Fibroblast of upper back skin (primary cell): ENCODE measurements at regions not wholly inside any gene's neighbourhood (a gene's known extent, or its start where the extent isn't known, plus 50 kb on each side); places are given as distances from the start of the nearest gene placed in this dataset.
A peak's percentile ranks its signal among the peaks of the same experiment; 100 is the strongest.
"Not testable (repeated sequence)": the region's sequence is repeated elsewhere in the genome, so short reads cannot be mapped to it uniquely, and the experiment has no call there.

Experiments
- DNase-seq: peaks from one replicate; pipeline ENCODE4 v3.0.0-alpha.2; 2013

DNA sequence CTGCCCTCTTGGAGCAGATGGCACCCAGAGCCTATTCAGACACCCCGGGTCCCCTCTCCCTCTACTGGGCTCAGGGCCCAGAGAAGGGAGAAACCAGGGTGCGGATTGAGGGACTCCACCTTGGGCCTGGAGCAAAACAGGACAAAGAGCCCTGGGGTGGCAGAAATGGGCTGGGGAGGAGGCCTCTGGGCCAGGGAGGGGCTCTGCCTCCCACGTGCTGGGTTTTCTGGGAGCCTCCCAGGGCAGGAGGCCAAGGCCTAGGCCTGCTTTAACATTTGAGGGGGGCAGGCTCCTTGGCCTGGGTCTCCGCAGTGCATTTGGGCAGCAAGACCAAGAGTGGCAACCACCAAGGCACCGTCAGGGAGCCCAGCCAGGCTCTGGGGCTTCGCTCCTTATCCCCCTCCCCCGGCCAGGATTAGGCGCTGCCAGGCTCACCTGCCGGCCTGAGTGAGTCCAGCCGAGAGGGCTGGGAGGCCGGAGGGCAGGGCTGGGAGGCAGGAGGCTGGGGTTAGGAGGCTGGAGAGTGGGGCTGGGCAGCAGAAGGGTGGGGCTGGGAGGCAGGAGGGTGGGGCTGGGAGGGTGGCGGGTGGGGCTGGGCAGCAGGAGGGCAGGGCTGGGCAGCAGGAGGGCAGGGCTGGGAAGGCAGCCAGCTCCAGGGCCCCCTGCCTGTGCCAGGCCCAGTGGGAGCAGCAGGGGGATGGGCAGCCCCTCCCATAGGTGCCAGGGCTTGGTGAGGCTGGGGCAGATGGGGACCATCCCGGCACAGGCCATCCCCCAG lies 101.8 kb upstream of the EIF5 start:
- no peak for DNase-seq

- DNase-seq = no peak
These were observed 101.2 kb upstream of the EIF5 start for GRCh38 chr14:103232831-103233319.

GRCh38 chr14:103233328-103233727 lies 100.7 kb upstream of the EIF5 start:
- DNase-seq = no peak

DNA sequence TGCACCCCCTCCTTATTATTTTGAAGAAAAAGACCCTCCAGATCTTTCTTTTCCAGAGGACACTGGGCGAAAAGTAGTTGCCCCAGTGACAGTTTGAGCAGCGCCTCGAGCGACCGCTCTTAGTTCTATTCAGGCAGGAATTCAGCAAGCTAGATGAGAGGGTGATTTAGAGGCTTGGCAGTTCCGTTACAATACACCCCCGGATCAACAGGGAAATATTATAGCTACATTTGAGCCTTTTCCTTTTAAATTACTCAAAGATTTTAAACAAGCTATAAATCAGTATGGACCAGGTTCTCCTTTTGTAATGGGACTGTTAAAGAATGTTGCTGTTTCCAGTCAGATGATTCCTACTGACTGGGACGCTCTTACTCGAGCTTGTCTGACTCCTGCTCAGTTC lies 99.2 kb upstream of the EIF5 start:
- DNase-seq = not testable (repeated sequence)

GRCh38 chr14:103235506-103235905 lies 98.5 kb upstream of the EIF5 start:
- not testable (repeated sequence) for DNase-seq

DNA sequence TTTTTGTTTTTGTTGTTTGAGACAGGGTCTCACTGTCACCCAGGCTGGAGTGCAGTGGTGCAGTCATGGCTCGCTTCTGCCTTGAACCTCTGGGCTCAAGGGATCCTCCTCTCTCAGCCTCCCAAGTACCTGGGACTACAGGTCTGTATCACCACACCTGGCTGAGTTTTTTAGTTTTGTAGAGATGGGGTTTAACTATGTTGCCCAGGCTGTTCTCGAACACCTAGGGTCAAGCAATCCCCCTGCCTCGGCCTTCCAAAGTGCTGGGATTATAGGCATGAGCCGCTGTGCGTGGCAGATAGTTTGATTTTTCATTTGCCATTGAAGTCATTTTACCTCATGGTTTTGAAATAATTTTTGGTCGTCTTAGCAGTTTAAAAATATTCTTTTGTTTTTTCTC lies 94.3 kb upstream of the EIF5 start:
- DNase-seq = no peak

DNA sequence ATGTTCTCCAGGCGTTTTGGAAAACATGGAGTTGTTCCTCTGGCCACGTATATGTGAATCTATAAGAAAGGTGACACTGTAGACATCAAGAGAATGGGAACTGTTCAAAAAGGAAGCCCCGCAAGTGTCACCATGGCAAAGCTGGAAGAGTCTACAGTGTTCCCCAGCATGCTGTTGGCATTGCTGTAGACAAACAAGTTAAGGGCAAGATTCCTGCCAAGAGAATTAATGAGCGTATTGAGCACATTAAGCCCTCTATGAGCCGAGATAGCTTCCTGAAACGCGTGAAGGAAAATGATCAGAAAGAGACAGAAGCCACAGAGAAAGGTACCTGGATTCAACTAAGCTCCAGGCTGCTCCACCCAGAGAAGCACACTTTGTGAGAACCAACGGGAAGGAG lies 92.5 kb upstream of the EIF5 start:
- DNase-seq = no peak

DNA sequence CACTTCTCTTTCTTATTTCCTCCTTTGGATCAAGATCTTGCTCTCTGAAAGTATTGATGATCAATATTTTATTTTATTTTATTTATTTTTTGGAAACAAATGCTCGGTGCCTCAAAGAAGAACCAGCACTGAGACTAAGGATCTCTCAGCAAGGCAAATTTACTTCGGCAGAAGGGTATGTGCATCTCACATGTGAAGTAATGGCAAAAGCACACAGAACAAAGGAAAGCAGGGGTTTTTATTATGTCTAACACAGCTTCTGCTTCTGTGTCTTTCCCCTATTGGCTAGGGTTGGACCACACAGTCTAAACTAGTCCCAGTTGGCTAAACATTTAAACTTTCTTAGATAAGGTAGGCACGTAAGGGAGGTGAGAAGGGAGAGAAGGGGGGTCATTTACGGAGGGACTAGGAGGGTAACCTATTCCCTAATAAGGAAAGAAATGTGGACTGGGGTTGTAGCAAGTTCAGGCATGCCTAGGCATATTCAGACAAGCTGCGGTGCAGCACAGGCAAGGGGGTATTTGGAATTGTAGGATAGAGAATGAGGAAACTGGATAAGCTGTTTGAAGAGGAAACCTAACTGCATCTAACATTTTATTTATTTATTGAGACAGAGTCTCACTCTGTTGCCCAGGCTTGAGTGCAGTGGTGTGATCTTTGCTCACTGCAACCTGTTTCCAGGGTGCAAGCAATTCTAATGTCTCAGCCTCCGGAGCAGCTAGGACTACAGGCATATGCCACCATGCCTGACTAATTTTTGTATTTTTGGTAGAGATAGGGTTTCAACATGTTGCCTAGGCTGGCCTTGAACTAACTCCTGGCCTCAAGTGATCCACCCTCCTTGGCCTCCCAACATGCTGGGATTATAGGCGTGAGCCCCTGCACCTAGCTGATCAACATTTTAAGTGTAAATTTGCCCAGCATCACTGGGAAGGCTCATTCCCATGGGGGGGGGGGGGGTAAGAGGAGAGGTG lies 90.0 kb upstream of the EIF5 start:
- peak; percentile 18 for DNase-seq

DNA sequence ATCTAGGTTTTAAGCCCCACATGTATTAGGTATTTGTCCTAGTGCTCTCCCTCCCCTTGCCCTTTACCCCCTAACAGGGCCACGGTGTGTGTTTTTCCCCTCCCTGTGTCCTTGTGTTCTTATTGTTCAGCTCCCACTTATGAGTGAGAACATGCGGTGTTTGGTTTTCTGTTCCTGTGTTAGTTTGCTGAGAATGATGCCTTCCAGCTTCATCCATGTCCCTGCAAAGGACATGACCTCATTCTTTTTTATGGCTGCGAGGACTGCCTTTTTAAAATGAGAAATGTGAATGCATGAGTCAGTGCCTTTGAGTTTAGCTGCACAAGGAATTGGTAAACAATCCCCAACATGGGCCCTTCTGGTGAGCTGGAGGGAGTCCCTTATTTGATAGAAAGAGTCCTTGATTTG lies 88.4 kb upstream of the EIF5 start:
- DNase-seq = peak; percentile 19

DNA sequence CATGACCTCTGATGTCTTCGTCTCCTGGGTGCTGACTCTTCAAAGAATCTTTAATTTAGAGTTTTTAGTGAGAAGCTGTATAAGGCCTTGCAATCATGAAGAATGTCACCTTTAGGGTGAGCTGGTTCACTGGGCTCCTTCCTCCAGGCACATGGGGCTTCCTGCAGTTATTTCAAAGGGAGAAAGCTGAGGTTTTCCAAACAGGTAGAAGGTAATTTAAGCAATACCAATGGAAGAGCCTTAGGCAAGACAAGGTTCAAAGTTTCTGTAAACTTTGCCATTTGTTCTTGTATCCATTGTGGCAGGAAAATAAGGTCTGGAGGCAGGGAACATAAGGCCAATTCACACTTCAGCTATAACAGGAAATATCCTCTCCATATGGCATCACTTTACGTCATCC lies 88.0 kb upstream of the EIF5 start:
- DNase-seq = no peak

GRCh38 chr14:103247169-103247606 lies 86.8 kb upstream of the EIF5 start:
- no peak for DNase-seq

DNA sequence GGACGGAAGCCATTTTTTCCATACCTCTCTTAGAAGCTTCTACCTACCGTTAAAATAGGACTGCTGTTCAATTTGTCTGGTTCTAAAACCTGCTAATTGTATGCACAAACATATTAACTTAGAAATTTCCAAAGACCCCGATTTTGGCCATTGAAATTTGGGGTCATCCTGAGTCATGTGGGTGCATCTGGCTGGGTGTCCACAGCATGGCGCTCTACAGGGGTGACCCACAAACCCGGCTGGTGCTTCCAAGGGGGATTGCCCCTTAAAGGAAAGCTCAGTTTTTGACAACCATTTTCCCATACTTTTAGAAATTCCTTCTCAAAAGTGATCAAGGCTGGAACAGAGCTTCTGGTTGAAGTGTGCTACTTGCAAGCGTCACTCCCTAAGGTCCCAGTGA lies 83.9 kb upstream of the EIF5 start:
- no peak for DNase-seq

- DNase-seq = no peak
These were observed 83.2 kb upstream of the EIF5 start for GRCh38 chr14:103250874-103251273.

DNA sequence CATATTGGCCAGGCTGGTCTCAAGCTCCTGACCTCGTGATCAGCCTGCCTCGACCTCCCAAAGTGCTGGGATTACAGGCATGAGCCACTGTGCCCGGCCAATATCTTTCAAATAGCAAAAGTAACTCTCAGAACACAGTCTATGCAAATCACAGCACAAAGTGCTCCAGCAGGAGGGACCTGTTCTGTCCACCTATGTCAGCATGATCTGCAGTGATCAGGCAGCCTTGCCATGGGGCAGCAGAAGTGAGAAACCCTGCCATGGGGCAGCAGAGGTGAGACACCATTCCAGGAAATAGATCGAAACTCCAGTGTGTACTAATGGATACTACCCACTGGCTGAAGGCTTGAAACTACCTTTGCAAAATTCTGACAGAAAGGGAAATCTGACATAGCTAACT lies 78.5 kb upstream of the EIF5 start:
- DNase-seq = no peak

GRCh38 chr14:103256406-103256805 lies 77.6 kb upstream of the EIF5 start:
- no peak for DNase-seq

- peak; percentile 2 for DNase-seq
These were observed 76.7 kb upstream of the EIF5 start for GRCh38 chr14:103257211-103257962.

GRCh38 chr14:103258211-103258610 lies 75.8 kb upstream of the EIF5 start:
- no peak for DNase-seq

- DNase-seq = no peak
These were observed 74.9 kb upstream of the EIF5 start for GRCh38 chr14:103259184-103259583.

GRCh38 chr14:103259801-103260628 lies 74.0 kb upstream of the EIF5 start:
- DNase-seq = no peak

- peak; percentile 4 for DNase-seq
These were observed 73.4 kb upstream of the EIF5 start for GRCh38 chr14:103260629-103261124.

- DNase-seq = no peak
These were observed 66.7 kb upstream of the EIF5 start for GRCh38 chr14:103267226-103267910.
